ENCODE measurements at regions not wholly inside any gene's neighbourhood (a gene's known extent, or its start where the extent isn't known, plus 50 kb on each side); places are given as distances from the start of the nearest gene placed in this dataset.

DNA sequence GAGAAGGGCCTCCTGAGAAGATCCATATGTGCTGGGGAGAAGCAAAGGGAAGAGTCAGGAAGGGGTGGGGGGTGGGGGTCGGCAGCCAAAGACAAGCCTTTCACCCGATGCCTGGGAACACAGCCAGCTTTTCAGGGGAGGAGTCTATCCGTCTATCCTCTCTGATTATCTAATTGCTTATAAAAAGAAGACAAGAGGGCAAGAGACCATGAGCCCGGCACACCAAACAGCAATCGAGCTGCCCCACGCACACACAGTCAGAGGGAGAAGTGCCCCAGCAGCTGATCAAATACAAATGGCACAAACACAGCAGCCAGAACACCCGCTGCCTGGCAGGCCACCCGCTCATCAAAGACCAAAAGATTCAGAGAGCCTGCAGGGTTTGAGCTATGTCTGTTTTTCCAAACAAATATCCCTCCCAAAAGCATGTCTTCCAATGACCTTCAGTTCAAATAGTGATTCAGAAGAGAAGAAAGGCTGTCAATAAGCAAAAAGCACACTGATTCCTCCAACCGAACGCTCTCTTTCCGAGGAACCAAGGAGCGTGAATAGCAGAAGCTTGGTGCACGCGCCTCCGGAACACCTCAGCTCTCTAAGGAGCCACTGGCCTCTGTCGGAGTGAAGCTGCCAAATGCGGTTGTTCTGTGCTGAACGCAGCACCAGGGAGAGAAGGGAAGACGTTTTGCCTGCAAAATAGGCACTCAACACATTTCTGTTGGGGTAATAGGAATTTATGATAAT, 419.2 kb downstream of the OCA2 start:
- TF ChIP-seq EZH2 (IDR thresholded peaks at IDR 0.05; ENCODE audit: low read length, missing control alignments) (no peak), CTCF (conservative IDR thresholded peaks at IDR 0.05 in 1 of 2, IDR thresholded peaks at IDR 0.05 in 1 of 2; ENCODE audit: low read depth in 1 of 2, low read length in 2 of 2) (no peak)
- Histone ChIP-seq H3K4me1 (ENCODE audit: control insufficient read depth, extremely low read depth, insufficient read depth, low read length) (no peaks in the 10 kb centered on the region), H3K4me3 (replicated peaks in 1 of 4; ENCODE audit: control extremely low read depth in 1 of 4, insufficient read depth in 1 of 4, low read depth in 3 of 4, low read length in 4 of 4) (no peak overlapping the region), H3K4me2 (ENCODE audit: extremely low read depth, insufficient read depth, low read length) (no peak overlapping the region), H2AFZ (ENCODE audit: low read length) (no peak overlapping the region), H4K20me1 (ENCODE audit: control insufficient read depth, extremely low read depth, insufficient read depth, low read length) (no peaks in the 10 kb centered on the region), H3K79me2 (ENCODE audit: control insufficient read depth, insufficient read depth, low read length) (no peaks in the 10 kb centered on the region), H3K36me3 (ENCODE audit: control insufficient read depth, insufficient read depth, low read length) (no peaks in the 10 kb centered on the region), H3K27ac (ENCODE audit: insufficient read depth, low read length) (no peak overlapping the region), H3K9ac (ENCODE audit: insufficient read depth, low read length) (no peak overlapping the region), H3K27me3 (ENCODE audit: control insufficient read depth, insufficient read depth, low read length) (no peaks in the 10 kb centered on the region), H3K9me3 (ENCODE audit: control insufficient read depth, insufficient read depth, low read depth, low read length) (no peaks in the 10 kb centered on the region)
- DNase-seq (ENCODE audit: low read depth in 2 of 2) = peak; percentile 47 to 53

- Histone ChIP-seq H2AFZ (ENCODE audit: low read length) (no peak overlapping the region), H3K4me2 (ENCODE audit: extremely low read depth, insufficient read depth, low read length) (no peak overlapping the region)
- TF ChIP-seq CTCF (conservative IDR thresholded peaks at IDR 0.05 in 1 of 2, IDR thresholded peaks at IDR 0.05 in 1 of 2; ENCODE audit: low read depth in 1 of 2, low read length in 2 of 2) (no peak), EZH2 (IDR thresholded peaks at IDR 0.05; ENCODE audit: low read length, missing control alignments) (no peak)
Observed at GRCh38 chr15:27679203-27679602, 419.9 kb downstream of the OCA2 start.

GRCh38 chr15:27677951-27678350, 421.2 kb downstream of the OCA2 start:
- H3K9me3 ChIP-seq (ENCODE audit: control insufficient read depth, insufficient read depth, low read depth, low read length) = no peaks in the 10 kb centered on the region
- no peaks in the 10 kb centered on the region for H3K4me1 ChIP-seq (ENCODE audit: control insufficient read depth, extremely low read depth, insufficient read depth, low read length)
- TF ChIP-seq CTCF (conservative IDR thresholded peaks at IDR 0.05 in 1 of 2, IDR thresholded peaks at IDR 0.05 in 1 of 2; ENCODE audit: low read depth in 1 of 2, low read length in 2 of 2) = no peak
- no peak for TF ChIP-seq EZH2 (IDR thresholded peaks at IDR 0.05; ENCODE audit: low read length, missing control alignments)
- H3K27ac ChIP-seq (ENCODE audit: insufficient read depth, low read length) = no peak overlapping the region
- no peaks in the 10 kb centered on the region for H3K36me3 ChIP-seq (ENCODE audit: control insufficient read depth, insufficient read depth, low read length)
- no peak overlapping the region for H3K4me3 ChIP-seq (replicated peaks in 1 of 4; ENCODE audit: control extremely low read depth in 1 of 4, insufficient read depth in 1 of 4, low read depth in 3 of 4, low read length in 4 of 4)
- H2AFZ ChIP-seq (ENCODE audit: low read length) = no peak overlapping the region
- no peaks in the 10 kb centered on the region for H4K20me1 ChIP-seq (ENCODE audit: control insufficient read depth, extremely low read depth, insufficient read depth, low read length)
- no peak overlapping the region for H3K9ac ChIP-seq (ENCODE audit: insufficient read depth, low read length)
- DNase-seq (ENCODE audit: low read depth in 2 of 2) = no peak
- no peak overlapping the region for H3K4me2 ChIP-seq (ENCODE audit: extremely low read depth, insufficient read depth, low read length)
- H3K27me3 ChIP-seq (ENCODE audit: control insufficient read depth, insufficient read depth, low read length) = no peaks in the 10 kb centered on the region
- no peaks in the 10 kb centered on the region for H3K79me2 ChIP-seq (ENCODE audit: control insufficient read depth, insufficient read depth, low read length)

More at GRCh38 chr15:27679203-27679602, 419.9 kb downstream of the OCA2 start:
- Histone ChIP-seq H3K9ac (ENCODE audit: insufficient read depth, low read length) (no peak overlapping the region), H3K36me3 (ENCODE audit: control insufficient read depth, insufficient read depth, low read length) (no peaks in the 10 kb centered on the region), H3K27me3 (ENCODE audit: control insufficient read depth, insufficient read depth, low read length) (no peaks in the 10 kb centered on the region), H3K79me2 (ENCODE audit: control insufficient read depth, insufficient read depth, low read length) (no peaks in the 10 kb centered on the region), H3K9me3 (ENCODE audit: control insufficient read depth, insufficient read depth, low read depth, low read length) (no peaks in the 10 kb centered on the region), H3K27ac (ENCODE audit: insufficient read depth, low read length) (no peak overlapping the region), H4K20me1 (ENCODE audit: control insufficient read depth, extremely low read depth, insufficient read depth, low read length) (no peaks in the 10 kb centered on the region), H3K4me1 (ENCODE audit: control insufficient read depth, extremely low read depth, insufficient read depth, low read length) (no peaks in the 10 kb centered on the region), H3K4me3 (replicated peaks in 1 of 4; ENCODE audit: control extremely low read depth in 1 of 4, insufficient read depth in 1 of 4, low read depth in 3 of 4, low read length in 4 of 4) (no peak overlapping the region)
- no peak for DNase-seq (ENCODE audit: low read depth in 2 of 2)

Measured in fibroblast of lung (primary cell).